PFSK-1 (cell line): ENCODE measurements at regions not wholly inside any gene's neighbourhood (a gene's known extent, or its start where the extent isn't known, plus 50 kb on each side); places are given as distances from the start of the nearest gene placed in this dataset.

Experiments
- FOXP2 ChIP-seq: optimal IDR thresholded peaks from 2 replicates; pipeline ENCODE3; 2011; ENCODE audit warnings: borderline replicate concordance, control low read depth, inconsistent platforms; ENCODE audit not compliant: insufficient read depth; ENCODE audit errors: extremely low read length, extremely low read depth
- POLR2AphosphoS5 ChIP-seq: IDR thresholded peaks from 2 replicates; pipeline ENCODE4 v1.6.1; 2012; ENCODE audit warnings: low read depth, mild to moderate bottlenecking, control low read depth, low read length, moderate library complexity
- REST ChIP-seq, 2 experiments: IDR thresholded peaks; 2 replicates each; pipeline versions ENCODE4 v1.6.1 to v1.8.0; 2011 to 2012; ENCODE audit warnings: low read depth in 2 of 2, low read length in 2 of 2, control low read depth in 1 of 2, inconsistent platforms in 1 of 2, mild to moderate bottlenecking in 1 of 2, moderate library complexity in 1 of 2; ENCODE audit not compliant: insufficient read depth in 1 of 2
- SIN3A ChIP-seq: IDR thresholded peaks from 2 replicates; pipeline ENCODE4 v1.6.1; 2012; ENCODE audit warnings: mild to moderate bottlenecking, low read length, moderate library complexity, borderline replicate concordance; ENCODE audit not compliant: insufficient read depth
- TAF1 ChIP-seq: IDR thresholded peaks from 2 replicates; pipeline ENCODE4 v1.6.1; 2012; ENCODE audit warnings: low read length, control low read depth, borderline replicate concordance; ENCODE audit not compliant: insufficient read depth

DNA sequence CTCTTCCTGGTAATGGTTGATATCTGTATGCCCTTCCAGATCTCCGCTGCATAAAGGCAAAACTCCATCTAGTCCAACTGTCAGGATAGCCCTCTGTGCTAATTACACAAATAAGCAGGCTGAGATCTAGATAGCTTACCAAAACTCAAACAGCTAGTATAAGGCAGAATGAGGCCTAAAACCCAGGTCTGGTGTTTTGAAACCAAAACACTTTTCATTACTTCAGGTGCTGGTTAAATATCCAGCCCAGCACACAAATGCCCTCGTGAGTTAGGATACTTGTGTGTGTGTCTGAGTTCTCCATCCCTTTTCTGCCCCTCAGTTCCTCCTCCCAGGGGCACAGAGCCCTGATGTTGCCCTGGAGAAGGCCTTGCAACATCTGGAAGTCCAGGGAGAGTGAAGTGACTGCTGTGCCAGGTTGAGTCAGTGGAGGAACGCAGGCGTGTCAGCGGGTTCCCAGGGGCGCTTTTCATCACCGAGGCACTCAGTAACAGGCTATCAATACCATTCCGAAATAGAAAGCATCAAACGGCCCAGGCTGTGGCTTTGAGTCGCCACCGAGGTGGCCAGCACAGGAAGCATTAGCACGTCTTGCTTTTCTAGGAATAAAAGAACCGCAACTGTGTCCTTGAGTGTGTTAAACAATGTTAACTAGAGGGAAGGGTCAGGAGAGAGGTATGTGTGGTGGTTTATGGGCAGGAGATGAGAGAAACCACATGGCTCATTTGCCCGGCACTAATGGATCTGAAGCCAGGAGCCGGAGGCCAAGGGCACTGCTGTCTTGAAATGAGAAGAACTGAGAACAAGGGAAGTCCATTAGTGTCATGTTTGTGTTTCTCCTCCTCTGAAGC is 90.7 kb upstream of the WLS start:
- TF ChIP-seq POLR2AphosphoS5 (no peak), TAF1 (no peak), FOXP2 (no peak), REST (IDR thresholded peaks at IDR 0.05; ENCODE audit: insufficient read depth in 1 of 2, low read depth in 2 of 2, low read length in 2 of 2) (no peak), SIN3A (no peak)

GRCh38 chr1:68322096-68322495 is 89.8 kb upstream of the WLS start:
- no peak for TF ChIP-seq TAF1
- TF ChIP-seq SIN3A: no peak

GRCh38 chr1:68321084-68321685 is 88.9 kb upstream of the WLS start:
- no peak for TF ChIP-seq SIN3A

- TF ChIP-seq TAF1 (no peak), REST (IDR thresholded peaks at IDR 0.05; ENCODE audit: insufficient read depth in 1 of 2, low read depth in 2 of 2, low read length in 2 of 2) (no peak), POLR2AphosphoS5 (no peak), SIN3A (no peak), FOXP2 (no peak)
Measured at GRCh38 chr1:68320349-68320748, 88.0 kb upstream of the WLS start.

DNA sequence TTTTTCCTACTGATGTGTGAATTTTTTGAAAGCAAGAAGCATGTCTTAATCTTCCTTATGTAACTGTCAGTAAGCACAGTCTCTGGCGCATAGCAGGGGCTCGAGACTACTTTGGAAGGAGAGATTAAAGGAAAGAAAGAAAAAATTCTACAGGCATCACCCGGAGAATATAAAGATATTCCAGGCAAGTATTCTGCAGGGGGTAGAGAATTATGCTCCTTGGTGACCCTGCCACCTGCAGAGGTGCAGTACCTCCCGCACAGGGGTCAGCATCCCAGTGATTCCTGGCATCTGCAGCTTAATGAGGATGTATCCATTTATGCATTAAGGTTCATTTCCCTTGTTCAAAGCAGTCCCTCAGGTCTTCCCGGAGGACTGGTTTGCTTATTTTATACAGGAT is 87.6 kb upstream of the WLS start:
- no peak for TF ChIP-seq TAF1

DNA sequence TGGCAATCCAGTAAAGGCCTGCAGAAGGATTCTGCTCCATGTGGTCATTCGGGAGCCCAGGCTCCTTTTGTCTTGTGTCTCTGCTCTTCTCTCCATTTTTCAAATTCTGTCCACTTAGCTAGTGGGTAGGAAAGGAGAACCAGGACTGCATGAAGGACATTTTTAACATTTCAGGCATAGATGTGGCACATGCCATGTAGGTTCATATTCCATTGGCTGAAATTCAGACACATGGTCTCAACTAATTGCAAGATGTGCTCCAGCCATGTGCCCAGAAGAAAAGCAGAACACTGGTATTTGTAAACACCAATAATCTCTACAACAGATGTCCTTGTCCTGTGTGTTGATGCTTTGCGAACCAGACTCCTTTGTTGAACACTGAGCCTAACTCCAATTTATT is 85.2 kb upstream of the WLS start:
- no peak for TF ChIP-seq TAF1
- TF ChIP-seq POLR2AphosphoS5: no peak
- TF ChIP-seq REST (IDR thresholded peaks at IDR 0.05; ENCODE audit: insufficient read depth in 1 of 2, low read depth in 2 of 2, low read length in 2 of 2): no peak
- TF ChIP-seq FOXP2: no peak
- TF ChIP-seq SIN3A: no peak
